AG04450 (cell line): ENCODE measurements at regions not wholly inside any gene's neighbourhood (a gene's known extent, or its start where the extent isn't known, plus 50 kb on each side); places are given as distances from the start of the nearest gene placed in this dataset.

Experiments used
- CTCF ChIA-PET: fragments of 300-600, 350-600 bp; formaldehyde crosslinking; extraction: SDS; loops from one replicate; lab custom pipeline; 2022; ENCODE audit warnings: antibody characterized with exemption, inconsistent platforms; lab: Charles Lee
- POLR2A ChIA-PET: fragments of 350-600 bp; formaldehyde crosslinking; extraction: SDS; loops from one replicate; lab custom pipeline; 2021; ENCODE audit warnings: antibody characterized with exemption, inconsistent platforms; lab: Yijun Ruan, JAX
- DNase-seq: peaks from one replicate; pipeline ENCODE4 v3.0.0-alpha.2; 2011; ENCODE audit warnings: low read depth, low spot score
- H3K27ac ChIP-seq: one replicate; pipeline ENCODE4 v1.5.1; 2012; ENCODE audit warnings: low read depth, low read length, control low read depth
- H3K27me3 ChIP-seq: one replicate; pipeline ENCODE4 v1.6.0; 2012; ENCODE audit warnings: low read length; ENCODE audit not compliant: control insufficient read depth, insufficient read depth
- H3K4me3 ChIP-seq: 2 replicates; pipeline ENCODE4 v1.5.1; 2011; ENCODE audit warnings: mild to moderate bottlenecking, low read depth, low read length, control low read depth
- H3K9me3 ChIP-seq: 2 replicates; pipeline ENCODE4 v1.5.1; 2012; ENCODE audit warnings: low read length; ENCODE audit not compliant: control insufficient read depth, insufficient read depth
- CTCF ChIP-seq: IDR thresholded peaks from 2 replicates; pipeline ENCODE4 v1.5.1; 2011; ENCODE audit warnings: low read depth, low read length, control low read depth, inconsistent platforms

- CTCF ChIA-PET = interaction anchor here (1.2 kb wide), 1 partner anchor 283 kb away, joined by 4 read pairs; no protein-coding TSS in a partner anchor
- TF ChIP-seq CTCF = no peak
- POLR2A ChIA-PET = no interaction called here
- H3K27ac ChIP-seq = no peak overlapping the region
- DNase-seq = peak; percentile 95
- H3K4me3 ChIP-seq = no peak overlapping the region
- H3K9me3 ChIP-seq = no peaks in the 10 kb centered on the region
- H3K27me3 ChIP-seq = no peaks in the 10 kb centered on the region
Measured at GRCh38 chr4:74659576-74660411, 134.5 kb downstream of the BTC start.

GRCh38 chr4:74660866-74661265, 133.5 kb downstream of the BTC start:
- Histone ChIP-seq H3K27ac (no peak overlapping the region), H3K27me3 (no peaks in the 10 kb centered on the region), H3K9me3 (no peaks in the 10 kb centered on the region), H3K4me3 (no peak overlapping the region)
- ChIA-PET CTCF (interaction anchor here (0.8 to 1.1 kb wide), 3 partner anchors 10 to 284 kb away, joined by 3 to 15 read pairs (median 4); no protein-coding TSS in a partner anchor), POLR2A (interaction anchor here (1.0 kb wide), 1 partner anchor 15 kb away, joined by 3 read pairs; no protein-coding TSS in a partner anchor)
- DNase-seq = no peak
- TF ChIP-seq CTCF = no peak

GRCh38 chr4:74661427-74662201, 132.7 kb downstream of the BTC start:
- Histone ChIP-seq H3K4me3 (no peak overlapping the region), H3K9me3 (no peaks in the 10 kb centered on the region), H3K27me3 (no peaks in the 10 kb centered on the region), H3K27ac (no peak overlapping the region)
- no peak for TF ChIP-seq CTCF
- no peak for DNase-seq
- POLR2A ChIA-PET = interaction anchor here (1.0 kb wide), 1 partner anchor 14 kb away, joined by 3 read pairs; no protein-coding TSS in a partner anchor
- CTCF ChIA-PET = interaction anchor here (0.8 to 1.1 kb wide), 3 partner anchors 10 to 284 kb away, joined by 3 to 15 read pairs (median 4); no protein-coding TSS in a partner anchor

- POLR2A ChIA-PET = no interaction called here
- no peak overlapping the region for H3K27ac ChIP-seq
Measured at GRCh38 chr4:74663631-74664030, 130.7 kb downstream of the BTC start.

More at GRCh38 chr4:74663631-74664030, 130.7 kb downstream of the BTC start:
- no peak for DNase-seq
- CTCF ChIA-PET = interaction anchor here (1.5 to 1.7 kb wide), 2 partner anchors 11 to 288 kb away, joined by 5 to 6 read pairs; no protein-coding TSS in a partner anchor
- TF ChIP-seq CTCF = no peak
- Histone ChIP-seq H3K9me3 (no peaks in the 10 kb centered on the region), H3K27me3 (no peaks in the 10 kb centered on the region), H3K4me3 (no peak overlapping the region)
